Keratinocyte (primary cell): ENCODE measurements at regions not wholly inside any gene's neighbourhood (a gene's known extent, or its start where the extent isn't known, plus 50 kb on each side); places are given as distances from the start of the nearest gene placed in this dataset.
A peak's percentile ranks its signal among the peaks of the same experiment; 100 is the strongest.

Experiments used
- DNase-seq: peaks from one replicate; pipeline ENCODE4 v3.0.0-alpha.2; 2011; ENCODE audit warnings: low read depth, missing footprints, low spot score
- FAIRE-seq: peaks from 2 replicates; lab custom pipeline; 2011; peaks lifted over from hg19 to GRCh38; lab: Jason Lieb, UNC
- H2AFZ ChIP-seq: 2 replicates; pipeline ENCODE4 v1.6.0; 2012; ENCODE audit warnings: low read length, control low read depth, inconsistent platforms; ENCODE audit not compliant: control insufficient read depth
- H3K27ac ChIP-seq: 2 replicates; pipeline ENCODE4 v1.5.1; 2011; ENCODE audit warnings: low read length; ENCODE audit not compliant: control insufficient read depth, insufficient read depth
- H3K27me3 ChIP-seq: 3 replicates; pipeline ENCODE4 v1.6.0; 2011; ENCODE audit warnings: low read length; ENCODE audit not compliant: control insufficient read depth, insufficient read depth; ENCODE audit errors: extremely low read depth
- H3K36me3 ChIP-seq, 2 experiments: 2 replicates in 1 of 2; 3 replicates in 1 of 2; pipeline ENCODE4 v1.5.1; 2011; ENCODE audit warnings: low read length in 2 of 2, mild to moderate bottlenecking in 1 of 2; ENCODE audit not compliant: control insufficient read depth in 2 of 2, insufficient read depth in 2 of 2; ENCODE audit errors: extremely low read depth in 1 of 2
- H3K4me1 ChIP-seq: 3 replicates; pipeline ENCODE4 v1.5.1; 2011; ENCODE audit warnings: low read length; ENCODE audit not compliant: control insufficient read depth, insufficient read depth; ENCODE audit errors: extremely low read depth
- H3K4me2 ChIP-seq: 3 replicates; pipeline ENCODE4 v1.6.0; 2011; ENCODE audit warnings: low read depth, low read length; ENCODE audit not compliant: control insufficient read depth, insufficient read depth; ENCODE audit errors: extremely low read depth
- H3K4me3 ChIP-seq, 3 experiments: fragments of 200-600 bp in 1 of 3; sonication (generic) in 1 of 3; 2 replicates in 2 of 3; 3 replicates in 1 of 3; pipeline ENCODE4 v1.5.1; 2011 to 2016; ENCODE audit warnings: low read length in 3 of 3, mild to moderate bottlenecking in 3 of 3, control low read depth in 2 of 3, inconsistent platforms in 1 of 3, low read depth in 1 of 3, mixed read lengths in 1 of 3, mixed run types in 1 of 3, moderate library complexity in 1 of 3; ENCODE audit not compliant: control insufficient read depth in 2 of 3, insufficient read depth in 2 of 3; ENCODE audit errors: extremely low read depth in 1 of 3
- H3K79me2 ChIP-seq: 2 replicates; pipeline ENCODE4 v1.6.0; 2012; ENCODE audit warnings: low read length; ENCODE audit not compliant: control insufficient read depth, insufficient read depth
- H3K9ac ChIP-seq: 3 replicates; pipeline ENCODE4 v1.6.0; 2011; ENCODE audit warnings: low read length; ENCODE audit not compliant: control insufficient read depth, insufficient read depth; ENCODE audit errors: extremely low read depth
- H3K9me1 ChIP-seq: 3 replicates; pipeline ENCODE4 v1.6.0; 2011; ENCODE audit warnings: low read length; ENCODE audit not compliant: control insufficient read depth, insufficient read depth; ENCODE audit errors: extremely low read depth
- H3K9me3 ChIP-seq: 2 replicates; pipeline ENCODE4 v1.5.1; 2012; ENCODE audit warnings: low read depth, low read length; ENCODE audit not compliant: control insufficient read depth
- H4K20me1 ChIP-seq: 3 replicates; pipeline ENCODE4 v1.6.0; 2011; ENCODE audit warnings: low read length; ENCODE audit not compliant: control insufficient read depth, insufficient read depth; ENCODE audit errors: extremely low read depth
- CTCF ChIP-seq, 3 experiments: IDR thresholded peaks in 1 of 3; conservative IDR thresholded peaks in 1 of 3; optimal IDR thresholded peaks in 1 of 3; 2 replicates in 2 of 3; 3 replicates in 1 of 3; pipeline versions ENCODE3 to v1.5.1; 2011; ENCODE audit warnings: low read length in 3 of 3, mild to moderate bottlenecking in 3 of 3, moderate library complexity in 2 of 3, control low read depth in 1 of 3, inconsistent platforms in 1 of 3; ENCODE audit not compliant: insufficient read depth in 2 of 3; ENCODE audit errors: extremely low read depth in 1 of 3
- EZH2 ChIP-seq: IDR thresholded peaks from one replicate; pipeline ENCODE4 v1.6.1; 2012; ENCODE audit warnings: inconsistent platforms, mild to moderate bottlenecking, low read length, moderate library complexity
- dilution Hi-C: fragments of 300-500 bp; cut with MboI; formaldehyde crosslinking; loops from one replicate; pipeline ENCODE4 v1.7.0; 2020; ENCODE audit warnings: low sequenced_read_pairs; ENCODE audit not compliant: extremely low pct_ligation_motif_present

DNA sequence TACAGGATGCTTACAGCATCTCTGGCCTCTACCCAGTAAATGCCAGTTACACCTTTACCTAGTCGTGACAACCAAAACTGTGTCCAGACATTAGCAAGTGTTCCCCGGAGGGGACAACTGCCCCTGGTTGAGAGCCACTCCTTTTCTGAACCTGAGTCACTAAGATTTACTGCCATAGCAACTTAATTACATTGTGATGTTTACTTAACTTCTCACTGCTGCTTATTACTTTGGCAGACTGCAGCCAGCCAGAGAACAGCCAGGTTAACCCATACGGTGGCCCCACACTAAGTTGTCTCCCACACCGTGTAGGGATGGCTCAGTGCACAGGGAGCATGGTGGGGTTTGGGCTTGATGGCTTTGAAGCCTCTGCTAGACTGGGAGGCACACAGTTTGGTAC is 204.7 kb upstream of the SULF2 start:
- Histone ChIP-seq H2AFZ (peak overlapping the region; percentile 31), H3K4me3 (no peak overlapping the region), H3K79me2 (no peaks in the 10 kb centered on the region), H3K9ac (no peak overlapping the region), H3K36me3 (no peaks in the 10 kb centered on the region), H3K9me3 (peaks cover 14% of the 10 kb centered on the region), H3K4me2 (no peak overlapping the region), H3K4me1 (peaks cover 10% of the 10 kb centered on the region), H3K9me1 (no peaks in the 10 kb centered on the region), H3K27me3 (peaks cover 2% of the 10 kb centered on the region), H3K27ac (no peak overlapping the region), H4K20me1 (no peaks in the 10 kb centered on the region)
- dilution Hi-C loops, result no loop called here
- FAIRE-seq (no peak), DNase-seq (no peak)
- TF ChIP-seq EZH2 (no peak), CTCF (optimal IDR thresholded peaks at IDR 0.05 in 1 of 3, IDR thresholded peaks at IDR 0.05 in 1 of 3, conservative IDR thresholded peaks at IDR 0.05 in 1 of 3; ENCODE audit: extremely low read depth in 1 of 3, insufficient read depth in 2 of 3, low read length in 3 of 3) (no peak)

- DNase-seq (no peak), FAIRE-seq (no peak)
- Histone ChIP-seq H3K27me3 (peaks cover 2% of the 10 kb centered on the region), H3K9me3 (peaks cover 8% of the 10 kb centered on the region), H3K4me3 (no peak overlapping the region), H3K9ac (no peak overlapping the region), H3K4me2 (no peak overlapping the region), H2AFZ (no peak overlapping the region), H3K27ac (no peak overlapping the region), H3K4me1 (peaks cover 10% of the 10 kb centered on the region), H3K79me2 (no peaks in the 10 kb centered on the region), H3K9me1 (no peaks in the 10 kb centered on the region), H3K36me3 (no peaks in the 10 kb centered on the region), H4K20me1 (no peaks in the 10 kb centered on the region)
- TF ChIP-seq EZH2 (no peak), CTCF (optimal IDR thresholded peaks at IDR 0.05 in 1 of 3, IDR thresholded peaks at IDR 0.05 in 1 of 3, conservative IDR thresholded peaks at IDR 0.05 in 1 of 3; ENCODE audit: extremely low read depth in 1 of 3, insufficient read depth in 2 of 3, low read length in 3 of 3) (no peak)
- dilution Hi-C loops, result no loop called here
Measured at GRCh38 chr20:47988676-47989075, 203.4 kb upstream of the SULF2 start.
